ENCODE measurements at regions not wholly inside any gene's neighbourhood (a gene's known extent, or its start where the extent isn't known, plus 50 kb on each side); places are given as distances from the start of the nearest gene placed in this dataset.

GRCh38 chr3:177729956-177730681 is 532.8 kb upstream of the TBL1XR1 start:
- DNase-seq: peak; percentile 83

GRCh38 chr3:177730814-177731213 is 533.5 kb upstream of the TBL1XR1 start:
- DNase-seq: peak; percentile 49

GRCh38 chr3:177731644-177732268 is 534.5 kb upstream of the TBL1XR1 start:
- DNase-seq: peak; percentile 59

- peak; percentile 78 for DNase-seq
Observed at GRCh38 chr3:177733233-177733632, 536.0 kb upstream of the TBL1XR1 start.

- DNase-seq: peak; percentile 85
Observed at GRCh38 chr3:177733936-177734335, 536.7 kb upstream of the TBL1XR1 start.

- no peak for DNase-seq
Observed at GRCh38 chr3:177735431-177735830, 538.1 kb upstream of the TBL1XR1 start.

GRCh38 chr3:177739461-177739860 is 542.2 kb upstream of the TBL1XR1 start:
- no peak for DNase-seq

GRCh38 chr3:177740254-177740653 is 543.0 kb upstream of the TBL1XR1 start:
- DNase-seq: no peak

GRCh38 chr3:177742273-177742672 is 545.0 kb upstream of the TBL1XR1 start:
- no peak for DNase-seq

- DNase-seq: no peak
Observed at GRCh38 chr3:177743173-177743890, 546.0 kb upstream of the TBL1XR1 start.

- DNase-seq: no peak
Observed at GRCh38 chr3:177744873-177745606, 547.8 kb upstream of the TBL1XR1 start.

- DNase-seq: no peak
Observed at GRCh38 chr3:177745607-177746005, 548.3 kb upstream of the TBL1XR1 start.

GRCh38 chr3:177746337-177746933 is 549.2 kb upstream of the TBL1XR1 start:
- DNase-seq: no peak

- no peak for DNase-seq
Observed at GRCh38 chr3:177749836-177750235, 552.6 kb upstream of the TBL1XR1 start.

- no peak for DNase-seq
Observed at GRCh38 chr3:177750436-177750835, 553.2 kb upstream of the TBL1XR1 start.

GRCh38 chr3:177751770-177752169 is 554.5 kb upstream of the TBL1XR1 start:
- no peak for DNase-seq

GRCh38 chr3:177752831-177753230 is 555.5 kb upstream of the TBL1XR1 start:
- no peak for DNase-seq

GRCh38 chr3:177753451-177754155 is 556.3 kb upstream of the TBL1XR1 start:
- no peak for DNase-seq

- no peak for DNase-seq
Observed at GRCh38 chr3:177754508-177754921, 557.2 kb upstream of the TBL1XR1 start.

- no peak for DNase-seq
Observed at GRCh38 chr3:177758126-177758525, 560.8 kb upstream of the TBL1XR1 start.

- no peak for DNase-seq
Observed at GRCh38 chr3:177760803-177761202, 563.5 kb upstream of the TBL1XR1 start.

- DNase-seq: no peak
Observed at GRCh38 chr3:177764377-177764912, 567.2 kb upstream of the TBL1XR1 start.

All from NCI-H82 (cell line).